HG03064 (cell line): ENCODE measurements at regions not wholly inside any gene's neighbourhood (a gene's known extent, or its start where the extent isn't known, plus 50 kb on each side); places are given as distances from the start of the nearest gene placed in this dataset.
"Not testable (repeated sequence)": the region's sequence is repeated elsewhere in the genome, so short reads cannot be mapped to it uniquely, and the experiment has no call there.

Experiments
- ATAC-seq: cut with Tn5 transposase; IDR thresholded peaks from one replicate; pipeline ENCODE4 v1.9.1; 2021; ENCODE audit warnings: low read depth; ENCODE audit not compliant: unreplicated experiment

DNA sequence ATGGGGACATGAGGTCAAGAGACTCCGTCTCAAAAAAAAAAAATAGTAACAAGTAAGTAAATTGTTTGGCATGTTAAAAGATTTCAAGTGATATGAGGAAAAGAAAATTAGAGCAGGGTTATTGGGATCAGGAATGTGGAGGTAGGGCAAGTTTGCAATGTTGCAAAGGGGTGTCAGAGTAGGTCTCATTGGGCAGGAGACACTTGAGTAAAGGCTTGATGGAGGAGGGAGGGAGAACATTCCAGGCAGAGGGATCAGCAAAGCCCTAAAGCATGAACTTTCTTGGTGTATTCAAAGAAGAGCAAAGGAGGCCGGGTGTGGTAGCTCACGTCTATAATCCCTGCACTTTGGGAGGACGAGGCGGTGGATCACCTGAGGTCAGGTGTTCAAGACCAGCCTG lies 87.1 kb upstream of the HAND1 start:
- no peak for ATAC-seq

DNA sequence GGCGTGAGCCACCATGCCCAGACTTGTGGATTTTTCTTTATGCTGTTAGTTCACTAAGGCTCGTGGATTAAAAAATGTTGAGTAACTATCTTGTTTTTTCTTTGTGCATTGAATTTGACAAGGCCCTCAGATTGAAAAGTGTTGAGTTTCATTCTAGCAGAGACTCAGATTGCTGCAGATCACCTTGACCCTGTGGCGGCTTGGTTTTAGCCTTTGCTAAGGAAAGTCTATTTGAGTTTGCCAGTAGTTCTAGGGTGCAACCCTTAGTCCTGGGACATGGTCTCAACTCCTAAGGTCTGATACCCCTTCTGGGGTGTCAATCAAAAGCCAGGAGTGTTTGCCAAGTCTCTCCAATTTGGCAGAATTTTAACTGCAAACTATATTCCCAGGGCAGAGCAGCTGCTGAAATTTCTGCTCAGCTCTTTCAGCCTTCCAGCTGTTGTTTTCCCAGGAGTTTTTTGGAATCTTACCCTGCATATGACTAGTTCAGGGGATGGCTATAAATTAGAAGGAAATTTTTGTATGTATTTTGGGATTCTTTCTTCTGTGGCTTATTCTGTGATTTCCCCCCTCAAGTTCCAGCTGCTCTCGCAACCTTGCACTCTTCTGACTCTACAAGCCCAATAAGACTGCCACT lies 84.3 kb upstream of the HAND1 start:
- ATAC-seq, result no peak

DNA sequence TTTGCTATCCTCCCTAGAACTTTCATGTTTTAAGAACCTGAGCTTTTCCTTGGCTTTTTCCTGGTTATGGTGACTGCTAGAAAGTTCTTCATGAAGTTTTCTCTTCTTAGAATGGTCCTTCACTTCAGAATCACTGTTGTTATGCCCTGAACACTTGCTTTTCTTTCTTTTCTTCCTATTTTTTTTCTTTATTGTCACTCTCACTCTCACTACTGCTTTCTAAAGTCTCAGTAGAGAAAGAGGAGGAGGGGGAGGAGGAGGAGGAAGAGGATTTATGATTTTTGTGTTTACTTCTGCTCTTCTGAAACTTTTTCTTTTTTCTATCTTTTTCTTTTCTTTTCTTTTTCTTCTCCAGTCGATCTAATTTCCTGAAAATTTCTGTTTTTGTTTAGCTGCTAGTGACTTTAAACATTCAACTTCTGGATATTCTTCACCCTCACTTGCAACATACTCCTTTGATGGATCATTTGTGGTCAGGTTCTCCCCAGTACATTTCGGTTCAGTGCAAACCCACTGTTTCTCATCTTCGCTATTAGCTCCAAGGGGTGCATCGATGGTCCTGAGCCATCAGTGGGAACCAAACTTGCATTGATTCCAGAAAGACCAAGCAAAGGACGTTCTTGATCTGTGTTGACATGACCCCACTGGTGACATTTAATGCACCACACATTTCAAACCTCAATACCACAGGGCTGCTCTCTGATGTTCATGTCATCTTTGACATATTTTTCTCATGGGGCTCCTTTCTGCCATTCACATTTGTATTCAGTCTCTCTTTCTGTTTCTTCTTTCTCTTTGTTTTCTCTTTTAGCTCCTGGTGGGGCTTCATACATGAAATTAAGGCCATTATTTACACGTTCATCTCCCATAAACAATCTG lies 81.6 kb upstream of the HAND1 start:
- no peak for ATAC-seq

DNA sequence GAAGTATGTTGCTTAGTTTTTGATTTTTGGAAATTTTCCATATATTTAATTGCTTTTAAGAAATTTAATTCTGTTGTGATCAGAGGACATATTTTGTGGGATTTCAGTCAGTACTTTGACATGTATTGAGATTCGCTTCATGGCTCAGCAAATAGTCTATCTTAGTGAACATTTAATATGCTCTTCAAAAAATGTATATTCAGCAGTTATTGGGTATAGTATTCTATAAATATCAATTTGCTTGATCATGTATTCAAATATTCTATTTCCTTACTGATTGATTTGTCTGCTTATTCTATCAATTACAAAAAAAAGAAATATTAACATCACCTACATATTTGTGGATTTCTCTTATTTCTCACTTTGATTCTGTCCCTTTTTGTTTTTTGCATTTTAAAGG lies 79.5 kb upstream of the HAND1 start:
- no peak for ATAC-seq

DNA sequence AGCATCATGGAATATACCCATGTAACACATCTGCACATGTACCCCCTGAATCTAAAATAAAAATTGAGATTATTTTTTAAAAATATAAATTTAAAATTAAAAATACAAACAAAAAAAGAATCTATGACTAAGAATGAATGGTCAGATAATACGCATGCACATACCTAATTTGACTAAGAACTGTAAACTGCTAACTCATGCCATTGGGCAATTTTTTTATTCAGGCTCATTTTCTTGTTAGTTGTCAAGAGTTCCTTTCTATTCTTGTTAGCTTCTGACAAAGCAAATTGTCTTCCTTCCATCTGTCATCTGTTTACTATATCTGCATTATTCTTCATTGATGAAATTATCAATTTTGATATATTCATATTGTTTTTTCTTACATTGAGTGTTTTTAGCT lies 69.5 kb upstream of the HAND1 start:
- ATAC-seq, result no peak

DNA sequence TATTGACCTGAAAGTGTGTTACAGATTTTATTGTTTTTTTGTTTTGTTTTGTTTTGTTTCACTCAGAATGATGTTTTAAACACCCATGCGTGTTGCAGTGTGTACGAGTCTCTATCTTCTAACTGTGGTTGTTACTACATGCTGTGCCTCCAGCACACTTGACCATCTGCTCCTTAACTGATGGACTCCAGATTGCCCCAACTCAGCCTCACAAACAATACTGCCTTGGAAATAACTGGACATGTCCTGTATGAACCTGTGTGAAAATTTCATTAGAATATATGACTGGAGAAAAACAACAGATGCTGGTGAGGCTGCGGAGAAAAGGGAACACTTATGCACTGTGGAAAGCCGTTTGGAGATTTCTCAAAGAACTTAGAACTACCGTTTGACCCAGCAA lies 68.7 kb upstream of the HAND1 start:
- ATAC-seq, result no peak

DNA sequence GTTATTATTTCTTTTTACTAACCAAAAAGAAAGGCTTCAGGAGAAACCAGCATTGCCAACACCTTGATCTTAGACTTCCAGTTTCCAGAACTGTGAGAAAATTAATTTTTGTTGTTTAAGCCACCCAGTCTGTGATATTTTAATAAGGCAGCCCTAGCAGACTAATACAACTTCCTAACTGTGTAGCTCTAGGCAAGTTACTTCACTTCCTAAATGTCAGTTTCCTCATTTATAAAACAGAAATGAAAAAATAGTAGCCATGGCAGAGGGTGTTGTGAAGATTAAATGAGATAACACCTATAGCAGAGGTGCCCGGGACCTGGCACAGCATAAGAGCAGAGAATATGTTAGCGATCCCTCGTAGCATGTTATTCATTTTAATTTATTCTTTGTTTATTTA lies 66.6 kb upstream of the HAND1 start:
- no peak for ATAC-seq

DNA sequence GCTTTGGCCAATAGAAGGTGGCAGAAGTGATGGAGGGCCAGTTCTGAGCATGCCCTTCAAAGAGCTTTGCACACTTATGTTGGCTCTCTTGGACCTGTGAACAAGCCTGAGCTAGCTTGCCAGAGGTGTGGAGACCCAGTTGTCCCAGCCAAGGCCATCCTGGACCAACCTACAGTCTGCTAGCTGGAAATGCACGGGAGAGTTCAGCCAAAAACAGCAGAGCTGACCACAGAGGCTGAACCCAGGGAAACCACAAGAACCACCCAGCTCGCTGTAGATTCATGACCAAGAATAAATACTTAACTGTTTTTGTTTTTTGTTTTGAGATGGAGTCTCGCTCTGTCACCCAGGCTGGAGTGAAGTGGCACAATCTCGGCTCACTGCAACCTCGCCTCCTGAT lies 65.4 kb upstream of the HAND1 start:
- ATAC-seq, result no peak

DNA sequence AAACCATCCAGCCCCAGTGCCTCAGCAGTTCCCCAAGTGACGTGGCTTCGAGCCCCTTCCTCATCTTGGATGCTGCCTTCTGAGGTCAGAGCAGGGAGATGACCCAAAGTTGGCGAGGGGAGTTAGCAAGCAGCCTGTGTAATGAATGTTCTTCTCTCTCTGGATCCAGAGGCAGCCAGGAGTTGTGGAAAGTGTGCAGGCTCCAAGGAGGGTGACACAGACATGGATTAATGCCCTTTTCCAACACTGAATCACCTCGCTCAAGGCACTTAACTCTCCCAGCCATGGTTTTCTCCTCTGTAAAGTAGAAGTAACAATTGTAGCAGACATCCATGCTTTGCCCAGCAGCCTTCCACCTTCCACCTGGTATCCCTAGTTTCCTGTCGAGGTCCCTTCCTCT lies 64.6 kb upstream of the HAND1 start:
- no peak for ATAC-seq

DNA sequence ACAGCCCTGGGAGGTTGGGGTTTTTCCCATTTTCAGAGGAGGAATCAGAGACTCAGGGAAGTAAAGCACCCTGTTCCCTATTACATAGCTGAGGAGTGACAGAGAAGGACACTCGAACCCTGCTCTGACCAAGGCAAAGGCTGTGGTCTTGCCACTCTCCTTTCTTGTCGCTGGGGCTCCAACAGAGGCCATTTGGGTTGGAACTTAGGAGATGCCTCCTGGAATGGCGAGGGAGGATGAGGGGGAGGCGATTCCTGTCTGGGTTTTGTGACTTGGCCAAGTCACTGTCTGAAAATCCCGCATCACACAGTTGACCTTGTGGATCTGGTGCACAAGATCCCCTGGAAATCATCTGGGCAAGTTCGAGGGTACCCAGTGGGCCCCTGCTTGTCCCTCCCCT lies 64.0 kb upstream of the HAND1 start:
- no peak for ATAC-seq

DNA sequence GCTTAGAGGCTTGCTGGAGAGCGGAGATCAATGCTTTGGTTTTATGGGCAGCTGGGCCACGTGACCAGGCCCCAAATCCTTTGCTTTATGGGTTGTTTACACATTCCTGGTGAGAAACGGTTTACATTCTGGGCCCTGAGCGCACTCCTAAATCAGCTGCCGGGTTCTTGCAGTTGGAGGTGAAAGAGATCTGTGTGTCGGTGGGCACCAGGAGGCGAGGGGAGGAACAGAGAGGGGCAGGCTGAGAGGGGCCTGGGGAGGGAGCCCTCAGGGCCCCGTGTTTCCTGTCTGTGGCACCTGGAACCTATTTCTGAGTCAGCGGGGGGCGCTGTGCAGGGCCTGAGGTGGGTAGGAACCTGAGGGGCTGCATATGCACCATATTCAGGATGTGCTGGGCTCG lies 63.5 kb upstream of the HAND1 start:
- no peak for ATAC-seq

DNA sequence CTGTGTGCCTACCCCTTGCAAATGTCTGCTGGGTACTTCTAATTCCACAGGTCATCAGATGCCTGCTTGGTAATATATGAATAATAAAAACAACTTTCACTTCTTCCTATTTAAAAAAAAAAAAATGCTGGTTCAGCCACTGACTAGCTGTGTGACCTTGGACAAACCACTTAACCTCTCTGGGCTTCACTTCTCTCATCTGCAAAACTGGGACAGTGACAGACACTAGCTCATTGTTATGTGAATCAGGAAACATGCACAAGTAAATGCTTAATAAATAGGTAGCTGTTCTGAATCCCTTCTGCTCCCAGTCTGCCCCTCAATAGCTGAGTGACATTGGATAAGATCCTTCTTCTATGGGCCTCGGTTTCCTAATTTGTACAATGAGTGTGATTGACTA lies 62.6 kb upstream of the HAND1 start:
- ATAC-seq, result no peak

DNA sequence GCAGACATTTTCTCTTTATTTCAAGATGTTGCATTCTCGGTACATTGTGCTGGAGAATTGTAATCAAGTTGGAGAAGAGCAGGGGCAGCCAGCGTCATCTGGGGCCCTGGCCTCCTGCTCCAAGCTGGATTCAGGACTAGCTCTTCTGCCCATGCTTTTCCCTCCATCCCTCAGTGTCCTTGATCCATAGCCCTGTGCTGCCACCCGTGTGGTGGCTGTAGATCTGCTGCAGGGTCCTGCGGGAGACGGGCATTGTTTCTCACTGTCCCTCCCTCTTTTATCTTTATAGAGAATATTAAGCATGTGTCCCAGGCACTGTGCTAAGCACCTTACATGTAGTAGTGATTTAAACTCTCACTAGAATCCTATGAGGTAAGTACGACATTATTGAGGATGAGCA lies 60.5 kb upstream of the HAND1 start:
- ATAC-seq, result no peak

DNA sequence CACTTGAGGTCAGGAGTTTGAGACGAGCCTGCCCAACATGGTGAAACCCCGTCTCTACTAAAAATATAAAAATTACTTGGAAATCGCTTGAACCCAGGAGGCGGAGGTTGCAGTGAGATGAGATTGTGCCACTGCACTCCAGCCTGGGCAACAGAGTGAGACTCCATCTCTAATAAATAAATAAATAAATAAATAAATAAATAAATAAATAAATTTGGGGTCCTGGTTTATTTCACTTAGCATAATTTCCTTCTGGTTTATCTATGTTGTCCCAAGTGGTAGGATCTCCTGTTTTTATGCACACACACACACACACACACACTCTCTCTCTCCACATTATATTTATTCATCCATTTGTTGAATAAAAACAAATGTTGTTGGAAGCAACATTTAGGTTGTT lies 58.4 kb upstream of the HAND1 start:
- not testable (repeated sequence) for ATAC-seq

DNA sequence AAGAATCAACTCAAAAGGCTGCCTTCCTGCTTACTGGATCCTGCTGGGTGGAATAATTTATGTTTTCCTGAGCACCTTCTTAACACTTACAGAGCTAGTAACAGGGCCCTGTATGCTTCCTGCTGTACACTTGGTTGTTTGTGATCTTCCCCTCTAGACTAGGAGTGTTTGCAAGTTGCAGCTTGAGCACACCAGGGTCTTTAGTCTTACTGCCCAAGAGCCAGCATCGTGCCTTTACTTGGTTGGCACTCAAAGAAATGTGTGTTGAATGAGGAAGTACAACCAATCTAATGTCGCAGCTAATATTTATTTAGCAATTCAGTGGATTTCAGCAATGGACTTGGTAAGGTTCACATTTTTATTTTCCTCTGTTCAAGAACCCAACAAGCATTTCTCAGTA lies 57.5 kb upstream of the HAND1 start:
- no peak for ATAC-seq

DNA sequence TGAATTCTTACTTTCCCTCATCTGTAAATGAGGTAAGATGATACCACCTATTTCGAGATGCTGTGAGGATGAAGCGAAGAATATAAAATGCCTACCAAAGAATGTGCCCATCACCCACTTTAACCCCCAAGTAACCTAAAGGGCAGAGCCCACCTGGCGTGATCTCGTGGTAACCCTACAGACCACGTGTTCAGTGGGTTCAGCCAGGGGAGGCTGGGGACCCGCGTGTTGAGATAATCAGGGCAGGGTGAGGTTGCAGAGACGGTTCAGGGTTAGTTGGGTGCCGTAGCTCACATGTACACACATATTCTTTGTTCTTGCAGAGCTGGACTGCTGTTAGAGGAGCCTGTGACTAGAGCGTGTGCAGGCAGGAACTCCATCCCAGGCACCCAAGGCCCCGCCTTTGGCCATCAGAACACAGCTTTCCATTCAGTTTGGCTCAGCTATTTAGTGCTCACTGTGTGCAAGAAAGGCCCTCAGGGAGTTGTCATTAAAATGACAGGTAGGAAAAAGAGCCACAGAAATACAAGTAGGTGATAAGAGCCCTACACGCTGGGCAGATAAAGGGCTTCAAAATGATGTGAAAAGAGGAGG lies 56.5 kb upstream of the HAND1 start:
- no peak for ATAC-seq

DNA sequence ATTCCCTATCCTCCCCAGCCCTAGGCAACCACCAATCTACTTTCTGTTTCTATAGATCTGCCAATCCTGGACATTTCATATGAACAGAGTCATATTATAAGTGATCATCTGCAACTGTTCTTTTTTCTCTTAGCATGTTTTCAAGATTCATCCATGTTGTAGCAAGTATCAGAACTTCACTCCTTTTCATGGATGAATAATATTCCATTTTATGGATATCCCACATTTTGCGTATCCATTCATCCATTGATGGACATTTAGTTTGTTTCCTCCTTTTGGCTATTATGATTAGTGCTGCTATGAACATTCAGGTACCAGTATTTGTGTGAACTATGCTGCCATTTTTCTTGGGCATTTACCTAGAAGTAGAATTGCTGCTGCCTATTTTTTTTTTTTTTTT lies 51.3 kb upstream of the HAND1 start:
- no peak for ATAC-seq

DNA sequence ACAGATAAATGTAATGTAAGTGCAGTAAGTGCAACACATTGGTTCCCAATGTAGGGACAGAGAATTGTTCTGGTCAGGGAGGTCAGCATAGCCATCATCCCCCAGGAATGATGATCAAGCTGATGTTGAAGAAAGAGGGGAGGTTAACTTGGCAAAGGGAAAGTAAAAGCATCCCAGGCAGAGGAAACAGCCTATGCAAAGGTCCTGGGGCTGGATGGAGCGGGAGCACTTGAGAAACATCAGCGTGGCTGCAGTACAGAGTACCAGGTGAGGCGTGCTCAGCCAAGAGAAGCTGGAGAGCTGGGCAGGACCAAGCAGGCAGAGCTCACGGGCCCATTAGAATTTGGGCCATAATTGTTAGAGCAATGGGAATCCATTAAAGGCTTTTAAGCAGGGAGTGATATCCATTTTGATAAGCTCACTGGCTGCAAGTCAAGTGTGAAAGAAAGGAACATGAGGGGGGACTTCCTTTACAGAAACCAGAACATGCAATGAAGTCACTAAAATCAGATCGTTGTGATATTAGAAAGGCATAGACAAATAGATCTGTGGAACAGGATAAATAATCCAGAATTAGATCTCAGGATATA lies 50.1 kb upstream of the HAND1 start:
- ATAC-seq, result no peak
